NB4 (cell line): ENCODE measurements at regions not wholly inside any gene's neighbourhood (a gene's known extent, or its start where the extent isn't known, plus 50 kb on each side); places are given as distances from the start of the nearest gene placed in this dataset.

Source experiments
- CTCF ChIP-seq: IDR thresholded peaks from one replicate; pipeline ENCODE4 v1.5.1; 2012; ENCODE audit warnings: low read depth, low read length
- MAX ChIP-seq: IDR thresholded peaks from 2 replicates; pipeline ENCODE4 v1.6.1; 2011; ENCODE audit warnings: low read depth, low read length
- MYC ChIP-seq: IDR thresholded peaks from 2 replicates; pipeline ENCODE4 v1.6.1; 2011; ENCODE audit warnings: low read depth, low read length
- POLR2A ChIP-seq: IDR thresholded peaks from 2 replicates; pipeline ENCODE4 v1.6.1; 2011; ENCODE audit warnings: mild to moderate bottlenecking; ENCODE audit not compliant: insufficient read length; ENCODE audit errors: extremely low read depth

- TF ChIP-seq CTCF (no peak), POLR2A (no peak), MYC (no peak), MAX (no peak)
Observed at GRCh38 chr6:22819209-22819608, 249.8 kb downstream of the HDGFL1 start.
